ENCODE measurements at regions not wholly inside any gene's neighbourhood (a gene's known extent, or its start where the extent isn't known, plus 50 kb on each side); places are given as distances from the start of the nearest gene placed in this dataset.

DNA sequence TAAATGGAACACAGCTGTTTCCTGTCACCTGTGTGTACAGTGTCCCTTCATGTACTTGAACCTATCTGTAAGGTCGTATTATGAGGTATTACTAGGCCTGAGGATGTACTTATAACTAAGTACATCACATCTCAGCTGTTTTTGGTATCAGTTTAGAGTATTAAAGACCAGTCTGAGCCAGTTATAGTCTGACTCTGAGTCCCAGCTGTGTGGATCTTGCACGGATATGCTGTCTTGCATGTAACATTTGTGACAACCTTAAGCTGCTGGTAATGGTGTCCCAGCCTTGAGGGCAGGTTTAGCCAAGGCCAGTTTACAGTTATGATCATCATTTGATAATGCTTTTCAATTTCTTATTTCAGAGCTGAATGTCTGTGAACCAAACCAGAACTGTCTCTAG is 496.3 kb downstream of the SLC4A3 start:
- no peak overlapping the region for H3K27ac ChIP-seq
- no peak overlapping the region for H3K4me2 ChIP-seq
- H3K4me3 ChIP-seq: no peak overlapping the region
- no peaks in the 10 kb centered on the region for H3K9me2 ChIP-seq (replicated peaks; ENCODE audit: insufficient read depth)
- no peaks in the 10 kb centered on the region for H4K20me1 ChIP-seq (ENCODE audit: insufficient read depth, poor library complexity, severe bottlenecking)
- no peaks in the 10 kb centered on the region for H3K27me3 ChIP-seq
- no peak for DNase-seq (ENCODE audit: low spot score)
- no peaks in the 10 kb centered on the region for H3K79me2 ChIP-seq
- H3K4me1 ChIP-seq (ENCODE audit: insufficient read depth): no peaks in the 10 kb centered on the region
- H2AFZ ChIP-seq: no peak overlapping the region
- WGBS (ENCODE audit: low lambda C conversion rate, missing lambda C conversion rate): 72% methylated on average over 2 of the region's 2 CpGs
- no peaks in the 10 kb centered on the region for H3K9me3 ChIP-seq (ENCODE audit: low read depth)
- TF ChIP-seq EZH2phosphoT487 (IDR thresholded peaks at IDR 0.05; ENCODE audit: low read depth, severe bottlenecking, unreplicated experiment) (no peak), EZH2 (IDR thresholded peaks at IDR 0.05; ENCODE audit: borderline replicate concordance) (no peak)
- TF ChIP-seq, protein P1, sequence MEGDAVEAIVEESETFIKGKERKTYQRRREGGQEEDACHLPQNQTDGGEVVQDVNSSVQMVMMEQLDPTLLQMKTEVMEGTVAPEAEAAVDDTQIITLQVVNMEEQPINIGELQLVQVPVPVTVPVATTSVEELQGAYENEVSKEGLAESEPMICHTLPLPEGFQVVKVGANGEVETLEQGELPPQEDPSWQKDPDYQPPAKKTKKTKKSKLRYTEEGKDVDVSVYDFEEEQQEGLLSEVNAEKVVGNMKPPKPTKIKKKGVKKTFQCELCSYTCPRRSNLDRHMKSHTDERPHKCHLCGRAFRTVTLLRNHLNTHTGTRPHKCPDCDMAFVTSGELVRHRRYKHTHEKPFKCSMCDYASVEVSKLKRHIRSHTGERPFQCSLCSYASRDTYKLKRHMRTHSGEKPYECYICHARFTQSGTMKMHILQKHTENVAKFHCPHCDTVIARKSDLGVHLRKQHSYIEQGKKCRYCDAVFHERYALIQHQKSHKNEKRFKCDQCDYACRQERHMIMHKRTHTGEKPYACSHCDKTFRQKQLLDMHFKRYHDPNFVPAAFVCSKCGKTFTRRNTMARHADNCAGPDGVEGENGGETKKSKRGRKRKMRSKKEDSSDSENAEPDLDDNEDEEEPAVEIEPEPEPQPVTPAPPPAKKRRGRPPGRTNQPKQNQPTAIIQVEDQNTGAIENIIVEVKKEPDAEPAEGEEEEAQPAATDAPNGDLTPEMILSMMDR (IDR thresholded peaks at IDR 0.05; ENCODE audit: poor library complexity): no peak
- H3K36me3 ChIP-seq (replicated peaks; ENCODE audit: insufficient read depth, low read depth): no peaks in the 10 kb centered on the region

DNA sequence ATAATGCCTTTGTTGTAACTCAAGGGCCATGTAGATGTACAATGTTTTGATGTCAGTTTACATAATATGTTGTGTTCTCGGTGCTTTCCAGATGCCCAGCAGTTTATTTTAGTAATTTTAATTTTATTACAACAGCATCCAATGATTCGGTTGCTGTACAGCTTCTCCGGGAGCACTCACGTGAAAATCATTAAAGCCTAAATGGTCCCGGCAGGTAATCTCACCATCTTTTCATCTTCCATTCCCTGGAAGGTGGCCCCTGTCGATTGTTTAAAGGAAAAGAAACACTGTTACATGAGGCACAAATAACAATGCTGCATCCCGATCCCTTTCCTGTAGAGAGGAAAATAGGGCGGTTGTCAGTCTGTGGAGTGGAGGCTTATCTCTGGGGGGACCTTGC is 498.1 kb downstream of the SLC4A3 start:
- Histone ChIP-seq H3K27ac (no peak overlapping the region), H2AFZ (no peak overlapping the region), H3K79me2 (no peaks in the 10 kb centered on the region), H3K27me3 (no peaks in the 10 kb centered on the region), H3K9me2 (replicated peaks; ENCODE audit: insufficient read depth) (no peaks in the 10 kb centered on the region), H4K20me1 (ENCODE audit: insufficient read depth, poor library complexity, severe bottlenecking) (no peaks in the 10 kb centered on the region), H3K4me2 (no peak overlapping the region), H3K36me3 (replicated peaks; ENCODE audit: insufficient read depth, low read depth) (no peaks in the 10 kb centered on the region), H3K9me3 (ENCODE audit: low read depth) (no peaks in the 10 kb centered on the region), H3K4me1 (ENCODE audit: insufficient read depth) (no peaks in the 10 kb centered on the region), H3K4me3 (no peak overlapping the region)
- no peak for TF ChIP-seq EZH2phosphoT487 (IDR thresholded peaks at IDR 0.05; ENCODE audit: low read depth, severe bottlenecking, unreplicated experiment)
- TF ChIP-seq EZH2 (IDR thresholded peaks at IDR 0.05; ENCODE audit: borderline replicate concordance): no peak
- TF ChIP-seq, protein P1 (IDR thresholded peaks at IDR 0.05; ENCODE audit: poor library complexity): no peak
- no peak for DNase-seq (ENCODE audit: low spot score)
- WGBS (ENCODE audit: low lambda C conversion rate, missing lambda C conversion rate): 67% methylated on average over 8 of the region's 8 CpGs

DNA sequence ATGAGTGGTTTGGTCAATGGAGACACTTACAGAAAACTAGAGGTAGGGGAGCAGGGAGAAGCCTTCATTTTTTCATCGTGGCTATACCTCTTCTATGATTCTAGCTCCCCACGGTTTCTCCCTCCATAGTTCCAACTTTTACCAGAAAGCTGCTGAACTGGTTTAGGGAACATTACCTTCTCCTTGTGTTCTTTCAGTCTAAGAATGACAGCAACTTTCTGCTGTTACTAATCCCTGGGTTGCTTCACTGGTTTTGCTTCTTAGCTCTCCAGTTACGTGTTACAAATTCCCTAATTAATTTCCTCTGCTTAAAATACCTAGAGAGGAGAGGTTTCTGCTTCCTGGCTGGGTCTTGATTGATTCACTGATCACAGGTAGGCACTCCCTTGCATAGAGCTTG is 499.9 kb downstream of the SLC4A3 start:
- TF ChIP-seq EZH2 (IDR thresholded peaks at IDR 0.05; ENCODE audit: borderline replicate concordance): no peak
- no peak for TF ChIP-seq EZH2phosphoT487 (IDR thresholded peaks at IDR 0.05; ENCODE audit: low read depth, severe bottlenecking, unreplicated experiment)
- TF ChIP-seq, protein P1 (IDR thresholded peaks at IDR 0.05; ENCODE audit: poor library complexity): no peak
- H3K36me3 ChIP-seq (replicated peaks; ENCODE audit: insufficient read depth, low read depth): no peaks in the 10 kb centered on the region
- H3K79me2 ChIP-seq: no peaks in the 10 kb centered on the region
- no peaks in the 10 kb centered on the region for H3K9me2 ChIP-seq (replicated peaks; ENCODE audit: insufficient read depth)
- H3K27ac ChIP-seq: no peak overlapping the region
- H3K4me3 ChIP-seq: no peak overlapping the region
- H3K4me2 ChIP-seq: no peak overlapping the region
- no peaks in the 10 kb centered on the region for H3K4me1 ChIP-seq (ENCODE audit: insufficient read depth)
- no peaks in the 10 kb centered on the region for H3K9me3 ChIP-seq (ENCODE audit: low read depth)
- DNase-seq (ENCODE audit: low spot score): no peak
- 70% methylated on average over 3 of the region's 3 CpGs for WGBS (ENCODE audit: low lambda C conversion rate, missing lambda C conversion rate)
- no peaks in the 10 kb centered on the region for H4K20me1 ChIP-seq (ENCODE audit: insufficient read depth, poor library complexity, severe bottlenecking)
- no peak overlapping the region for H2AFZ ChIP-seq
- H3K27me3 ChIP-seq: no peaks in the 10 kb centered on the region

GRCh38 chr2:220127876-220128275 is 500.4 kb downstream of the SLC4A3 start:
- Histone ChIP-seq H3K27ac (no peak overlapping the region), H3K79me2 (no peaks in the 10 kb centered on the region), H3K4me1 (ENCODE audit: insufficient read depth) (no peaks in the 10 kb centered on the region), H3K9me3 (ENCODE audit: low read depth) (no peaks in the 10 kb centered on the region), H3K9me2 (replicated peaks; ENCODE audit: insufficient read depth) (no peaks in the 10 kb centered on the region), H3K4me3 (no peak overlapping the region), H4K20me1 (ENCODE audit: insufficient read depth, poor library complexity, severe bottlenecking) (no peaks in the 10 kb centered on the region), H3K27me3 (no peaks in the 10 kb centered on the region), H3K36me3 (replicated peaks; ENCODE audit: insufficient read depth, low read depth) (no peaks in the 10 kb centered on the region), H2AFZ (no peak overlapping the region), H3K4me2 (no peak overlapping the region)
- TF ChIP-seq, protein P1 (IDR thresholded peaks at IDR 0.05; ENCODE audit: poor library complexity): no peak
- WGBS (ENCODE audit: low lambda C conversion rate, missing lambda C conversion rate): 90% methylated on average over 5 of the region's 5 CpGs
- no peak for DNase-seq (ENCODE audit: low spot score)

All from hepatocyte (in vitro differentiated cells).